ENCODE measurements at regions not wholly inside any gene's neighbourhood (a gene's known extent, or its start where the extent isn't known, plus 50 kb on each side); places are given as distances from the start of the nearest gene placed in this dataset.

- DNase-seq (ENCODE audit: extremely low read depth, low read depth), result no peak
- no peak for TF ChIP-seq CTCF (IDR thresholded peaks at IDR 0.05; ENCODE audit: low read depth, low read length)
Measured at GRCh38 chr9:28961623-28962022, 1388.3 kb upstream of the C9orf72 start.

- no peak for DNase-seq (ENCODE audit: extremely low read depth, low read depth)
- TF ChIP-seq CTCF (IDR thresholded peaks at IDR 0.05; ENCODE audit: low read depth, low read length), result no peak
Measured at GRCh38 chr9:28967226-28967625, 1393.9 kb upstream of the C9orf72 start.

GRCh38 chr9:28970241-28970654, 1397.0 kb upstream of the C9orf72 start:
- no peak for DNase-seq (ENCODE audit: extremely low read depth, low read depth)
- TF ChIP-seq CTCF (IDR thresholded peaks at IDR 0.05; ENCODE audit: low read depth, low read length), result no peak

- no peak for DNase-seq (ENCODE audit: extremely low read depth, low read depth)
- no peak for TF ChIP-seq CTCF (IDR thresholded peaks at IDR 0.05; ENCODE audit: low read depth, low read length)
Measured at GRCh38 chr9:28971881-28972280, 1398.6 kb upstream of the C9orf72 start.

GRCh38 chr9:28976250-28976649, 1403.0 kb upstream of the C9orf72 start:
- no peak for TF ChIP-seq CTCF (IDR thresholded peaks at IDR 0.05; ENCODE audit: low read depth, low read length)
- no peak for DNase-seq (ENCODE audit: extremely low read depth, low read depth)

- no peak for TF ChIP-seq CTCF (IDR thresholded peaks at IDR 0.05; ENCODE audit: low read depth, low read length)
- DNase-seq (ENCODE audit: extremely low read depth, low read depth), result no peak
Measured at GRCh38 chr9:28976684-28977083, 1403.4 kb upstream of the C9orf72 start.

GRCh38 chr9:28981129-28981528, 1407.8 kb upstream of the C9orf72 start:
- no peak for TF ChIP-seq CTCF (IDR thresholded peaks at IDR 0.05; ENCODE audit: low read depth, low read length)
- DNase-seq (ENCODE audit: extremely low read depth, low read depth), result no peak

Data from AG09319 (cell line).